B cell (primary cell): ENCODE measurements at regions not wholly inside any gene's neighbourhood (a gene's known extent, or its start where the extent isn't known, plus 50 kb on each side); places are given as distances from the start of the nearest gene placed in this dataset.
"Not testable (repeated sequence)": the region's sequence is repeated elsewhere in the genome, so short reads cannot be mapped to it uniquely, and the experiment has no call there.

Source experiments
- ATAC-seq: fragments of 200-7000 bp; cut with Tn5 transposase; one replicate; pipeline ENCODE4 v1.10.0; 2021; ENCODE audit warnings: low read depth, mild to moderate bottlenecking, moderate number of reproducible peaks, moderate library complexity
- CTCF ChIA-PET: fragments of 350-600 bp; sonication (Branson Sonifier 250); formaldehyde crosslinking; loops from one replicate; lab custom pipeline; 2021; ENCODE audit warnings: antibody characterized with exemption, inconsistent platforms; lab: Charles Lee
- POLR2A ChIA-PET: fragments of 350-600 bp; sonication (Branson Sonifier 250); formaldehyde crosslinking; loops from one replicate; lab custom pipeline; 2021; ENCODE audit warnings: antibody characterized with exemption; lab: Charles Lee
- DNase-seq: peaks from one replicate; pipeline ENCODE4 v3.0.0; 2013
- H2AFZ ChIP-seq: 2 replicates; pipeline ENCODE4 v1.6.1; 2012; ENCODE audit warnings: mild to moderate bottlenecking, low read depth, low read length; ENCODE audit not compliant: insufficient read depth, poor library complexity, severe bottlenecking
- H3K27ac ChIP-seq, 2 donors: 1 replicate in 1 of 2; 2 replicates in 1 of 2; pipeline ENCODE4 v1.5.1; 2012 to 2013; ENCODE audit warnings: low read length in 2 of 2, mild to moderate bottlenecking in 2 of 2, moderate library complexity in 1 of 2
- H3K27me3 ChIP-seq, 4 experiments: fragments of 200-600 bp in 1 of 4; sonication (generic) in 1 of 4; replicated peaks in 1 of 4; 1 replicate in 2 of 4; 2 replicates in 2 of 4; pipeline versions ENCODE4 v1.6.1 to v1.7.0; 2013 to 2016; ENCODE audit warnings: low read length in 3 of 4, mild to moderate bottlenecking in 2 of 4, mixed read lengths in 1 of 4, moderate library complexity in 1 of 4; ENCODE audit not compliant: insufficient read depth in 4 of 4, control insufficient read depth in 3 of 4; ENCODE audit errors: control extremely low read depth in 1 of 4
- H3K36me3 ChIP-seq, 2 experiments: replicated peaks in 1 of 2; 1 replicate in 1 of 2; 2 replicates in 1 of 2; pipeline versions ENCODE4 v1.6.1 to v1.7.1; 2013; ENCODE audit warnings: low read length in 1 of 2; ENCODE audit not compliant: insufficient read depth in 2 of 2, control insufficient read depth in 1 of 2; ENCODE audit errors: control extremely low read depth in 1 of 2, extremely low read depth in 1 of 2
- H3K4me1 ChIP-seq, 2 donors: fragments of 200-600 bp in 1 of 2; sonication (generic) in 1 of 2; 1 replicate in 1 of 2; 2 replicates in 1 of 2; pipeline versions ENCODE4 v1.5.1 to v1.6.1; 2013 to 2017; ENCODE audit warnings: low read length in 2 of 2; ENCODE audit not compliant: control insufficient read depth in 2 of 2, insufficient read depth in 2 of 2
- H3K4me2 ChIP-seq: replicated peaks from 2 replicates; pipeline ENCODE3; 2012; ENCODE audit warnings: mild to moderate bottlenecking, low read depth, low read length; ENCODE audit not compliant: poor library complexity, severe bottlenecking
- H3K4me3 ChIP-seq, 5 experiments: fragments of 200-600 bp in 1 of 5; sonication (generic) in 1 of 5; 1 replicate in 3 of 5; 2 replicates in 2 of 5; pipeline versions ENCODE4 v1.5.1 to v1.7.0; 2011 to 2016; ENCODE audit warnings: low read length in 4 of 5, mild to moderate bottlenecking in 4 of 5, low read depth in 2 of 5, control low read depth in 1 of 5, moderate library complexity in 1 of 5; ENCODE audit not compliant: insufficient read depth in 1 of 5; ENCODE audit errors: control extremely low read depth in 1 of 5, extremely low read depth in 1 of 5
- H3K79me2 ChIP-seq: fragments of 200-600 bp; sonication (generic); one replicate; pipeline ENCODE4 v1.6.0; 2016; ENCODE audit warnings: low read length; ENCODE audit not compliant: control insufficient read depth, insufficient read depth
- H3K9ac ChIP-seq: fragments of 200-600 bp; sonication (generic); 2 replicates; pipeline ENCODE4 v1.6.1; 2017; ENCODE audit warnings: mild to moderate bottlenecking, low read length, moderate library complexity
- H3K9me3 ChIP-seq, 3 donors: one replicate each; pipeline versions ENCODE4 v1.6.1 to v1.7.1; 2013; ENCODE audit warnings: low read length in 2 of 3; ENCODE audit not compliant: control insufficient read depth in 2 of 3, insufficient read depth in 1 of 3; ENCODE audit errors: control extremely low read depth in 1 of 3
- H4K20me1 ChIP-seq: 2 replicates; pipeline ENCODE4 v1.6.0; 2012; ENCODE audit warnings: mild to moderate bottlenecking, low read length; ENCODE audit not compliant: insufficient read depth, control insufficient read depth, poor library complexity, severe bottlenecking
- H3K27ac Mint-ChIP-seq: one replicate; pipeline ENCODE4 v1.8.0; 2021; ENCODE audit warnings: mixed read lengths
- H3K27me3 Mint-ChIP-seq: one replicate; pipeline ENCODE4 v1.8.0; 2021; ENCODE audit warnings: mixed read lengths
- H3K4me1 Mint-ChIP-seq: one replicate; pipeline ENCODE4 v1.8.0; 2021; ENCODE audit warnings: mixed read lengths
- H3K4me3 Mint-ChIP-seq: one replicate; pipeline ENCODE4 v1.8.0; 2021; ENCODE audit warnings: mixed read lengths
- H3K9me3 Mint-ChIP-seq: one replicate; pipeline ENCODE4 v1.8.0; 2022; ENCODE audit warnings: mixed read lengths; ENCODE audit not compliant: insufficient read depth
- EZH2 ChIP-seq: IDR thresholded peaks from 2 replicates; pipeline ENCODE4 v1.6.1; 2012; ENCODE audit warnings: borderline replicate concordance, low read depth, mild to moderate bottlenecking, moderate library complexity, low read length; ENCODE audit not compliant: insufficient read depth, poor library complexity, severe bottlenecking
- WGBS: methylation state at CpG from one replicate; pipeline ENCODE4 v1.1.5; 2013; ENCODE audit warnings: missing lambda C conversion rate; ENCODE audit not compliant: insufficient coverage; 5-methylcytosine and 5-hydroxymethylcytosine counted together
- intact Hi-C: fragments of 100-400 bp; cut with micrococcal nuclease; formaldehyde crosslinking; loops from one replicate; pipeline ENCODE4 v1.10.0; 2022
- TF ChIP-seq, protein P1 (sequence below): fragments of 200-600 bp; IDR thresholded peaks from one replicate; pipeline ENCODE4 v1.8.0; 2022; ENCODE audit warnings: antibody characterized with exemption, mild to moderate bottlenecking

DNA sequence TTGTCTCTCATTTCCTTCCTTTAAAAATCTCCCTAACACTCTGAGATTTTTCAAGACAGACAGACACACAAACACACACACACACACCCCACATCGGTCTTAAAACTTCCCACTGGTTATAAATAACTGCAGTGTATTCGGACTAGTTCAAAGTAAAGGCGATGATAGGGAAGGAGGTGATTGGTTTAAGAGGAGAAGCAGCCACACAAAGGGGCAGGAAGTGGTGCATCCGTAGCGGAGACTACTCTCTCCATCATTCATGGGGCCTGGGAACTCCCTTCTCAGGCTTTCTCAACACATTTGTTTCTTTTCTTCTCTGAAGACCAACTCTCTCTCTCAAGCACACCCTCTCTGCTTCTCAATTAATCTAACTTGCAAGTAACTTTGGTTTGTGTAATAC, 149.1 kb upstream of the DPP10 start:
- WGBS, result no CpG with 5 or more reads among the region's 5 CpGs

DNA sequence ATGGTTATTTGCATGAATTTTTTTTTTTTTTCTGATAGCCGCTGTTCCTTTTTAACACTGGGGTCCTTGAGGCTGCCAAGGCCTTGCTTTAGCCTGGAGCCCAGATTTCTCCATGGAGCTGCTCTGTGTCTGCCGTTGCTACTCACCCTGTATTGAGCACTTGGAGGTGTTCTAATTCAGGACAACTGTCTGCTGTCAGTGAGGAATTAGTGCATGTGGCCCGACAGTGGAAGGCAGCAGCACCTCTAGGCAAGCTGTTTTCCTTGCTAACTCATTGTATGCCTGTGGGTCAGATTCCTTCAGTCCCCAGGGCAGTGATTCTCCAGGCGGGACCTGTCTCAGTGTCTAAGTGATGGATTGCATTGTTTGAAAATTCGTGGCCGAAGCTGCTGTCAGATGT, 147.7 kb upstream of the DPP10 start:
- no peaks in the 10 kb centered on the region for H3K9me3 ChIP-seq
- H4K20me1 ChIP-seq, result no peaks in the 10 kb centered on the region
- Mint-ChIP-seq H3K27me3 (peaks cover 20% of the 10 kb centered on the region), H3K4me3 (no peak overlapping the region), H3K4me1 (no peaks in the 10 kb centered on the region), H3K27ac (no peak overlapping the region), H3K9me3 (no peaks in the 10 kb centered on the region)
- no peak for TF ChIP-seq EZH2
- TF ChIP-seq, protein P1, sequence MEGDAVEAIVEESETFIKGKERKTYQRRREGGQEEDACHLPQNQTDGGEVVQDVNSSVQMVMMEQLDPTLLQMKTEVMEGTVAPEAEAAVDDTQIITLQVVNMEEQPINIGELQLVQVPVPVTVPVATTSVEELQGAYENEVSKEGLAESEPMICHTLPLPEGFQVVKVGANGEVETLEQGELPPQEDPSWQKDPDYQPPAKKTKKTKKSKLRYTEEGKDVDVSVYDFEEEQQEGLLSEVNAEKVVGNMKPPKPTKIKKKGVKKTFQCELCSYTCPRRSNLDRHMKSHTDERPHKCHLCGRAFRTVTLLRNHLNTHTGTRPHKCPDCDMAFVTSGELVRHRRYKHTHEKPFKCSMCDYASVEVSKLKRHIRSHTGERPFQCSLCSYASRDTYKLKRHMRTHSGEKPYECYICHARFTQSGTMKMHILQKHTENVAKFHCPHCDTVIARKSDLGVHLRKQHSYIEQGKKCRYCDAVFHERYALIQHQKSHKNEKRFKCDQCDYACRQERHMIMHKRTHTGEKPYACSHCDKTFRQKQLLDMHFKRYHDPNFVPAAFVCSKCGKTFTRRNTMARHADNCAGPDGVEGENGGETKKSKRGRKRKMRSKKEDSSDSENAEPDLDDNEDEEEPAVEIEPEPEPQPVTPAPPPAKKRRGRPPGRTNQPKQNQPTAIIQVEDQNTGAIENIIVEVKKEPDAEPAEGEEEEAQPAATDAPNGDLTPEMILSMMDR, result no peak
- H3K27ac ChIP-seq, result no peak overlapping the region
- peaks cover 0 to 7% (median 0%) of the 10 kb centered on the region in 4 experiments for H3K27me3 ChIP-seq
- no peaks in the 10 kb centered on the region for H3K36me3 ChIP-seq
- H3K4me3 ChIP-seq, result no peak overlapping the region
- intact Hi-C loops, result no loop called here
- ChIA-PET CTCF (no interaction called here), POLR2A (no interaction called here)
- H3K9ac ChIP-seq, result no peak overlapping the region
- no peak for DNase-seq
- H3K4me2 ChIP-seq, result no peak overlapping the region
- ATAC-seq, result no peak
- H3K79me2 ChIP-seq, result no peaks in the 10 kb centered on the region
- WGBS, result 71% methylated on average over 4 of the region's 6 CpGs
- H3K4me1 ChIP-seq, result no peaks in the 10 kb centered on the region
- H2AFZ ChIP-seq, result no peak overlapping the region

More for the DNA sequence above, 149.1 kb upstream of the DPP10 start:
- Histone ChIP-seq H3K27ac (no peak overlapping the region), H3K4me2 (no peak overlapping the region), H3K27me3 (peaks cover 0 to 7% (median 0%) of the 10 kb centered on the region in 4 experiments), H2AFZ (no peak overlapping the region), H3K4me3 (no peak overlapping the region), H3K9ac (no peak overlapping the region), H3K9me3 (no peaks in the 10 kb centered on the region), H3K4me1 (no peaks in the 10 kb centered on the region), H3K36me3 (no peaks in the 10 kb centered on the region), H3K79me2 (no peaks in the 10 kb centered on the region), H4K20me1 (no peaks in the 10 kb centered on the region)
- H3K27me3 Mint-ChIP-seq, result peaks cover 20% of the 10 kb centered on the region
- POLR2A ChIA-PET, result no interaction called here
- no peaks in the 10 kb centered on the region for H3K9me3 Mint-ChIP-seq
- H3K27ac Mint-ChIP-seq, result no peak overlapping the region
- ATAC-seq (no peak), DNase-seq (no peak)
- TF ChIP-seq EZH2, result no peak
- TF ChIP-seq, protein P1, result no peak
- no peak overlapping the region for H3K4me3 Mint-ChIP-seq
- no peaks in the 10 kb centered on the region for H3K4me1 Mint-ChIP-seq
- CTCF ChIA-PET, result no interaction called here
- intact Hi-C loops, result no loop called here

DNA sequence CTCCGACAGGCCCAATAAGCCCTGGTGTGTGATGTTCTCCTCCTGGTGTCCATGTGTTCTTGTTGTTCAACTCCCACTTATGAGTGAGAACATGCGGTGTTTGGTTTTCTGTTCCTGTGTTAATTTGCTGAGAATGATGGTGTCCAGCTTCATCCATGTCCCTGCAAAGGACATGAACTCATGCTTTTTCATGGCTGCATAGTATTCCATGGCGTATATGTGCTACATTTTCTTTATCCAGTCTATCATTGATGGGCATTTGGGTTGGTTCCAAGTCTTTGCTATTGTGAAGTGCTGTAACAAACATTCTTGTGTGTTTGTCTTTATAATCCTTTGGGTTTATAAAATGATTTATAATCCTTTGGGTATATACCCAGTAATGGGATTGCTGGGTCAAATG, 142.1 kb upstream of the DPP10 start:
- H3K27me3 Mint-ChIP-seq, H2AFZ ChIP-seq, intact Hi-C loops, H3K79me2 ChIP-seq, H3K27ac ChIP-seq, CTCF ChIA-PET, H3K4me1 Mint-ChIP-seq, H4K20me1 ChIP-seq, H3K9ac ChIP-seq, POLR2A ChIA-PET, H3K36me3 ChIP-seq, H3K4me2 ChIP-seq, ATAC-seq, H3K27me3 ChIP-seq, H3K9me3 Mint-ChIP-seq, H3K4me3 ChIP-seq, H3K4me1 ChIP-seq, DNase-seq, H3K27ac Mint-ChIP-seq, H3K4me3 Mint-ChIP-seq: not testable (repeated sequence)
- 100% methylated on average over 1 of the region's 3 CpGs for WGBS
- peaks cover 0 to 12% (median 0%) of the 10 kb centered on the region in 3 donors for H3K9me3 ChIP-seq
